ENCODE measurements at regions not wholly inside any gene's neighbourhood (a gene's known extent, or its start where the extent isn't known, plus 50 kb on each side); places are given as distances from the start of the nearest gene placed in this dataset.

GRCh38 chr2:55116966-55117365 is 66.7 kb upstream of the RTN4 start:
- CTCF ChIA-PET, result interaction anchor here (1.0 kb wide), 1 partner anchor 17 kb away, joined by 3 read pairs; no protein-coding TSS in a partner anchor
- Histone ChIP-seq H3K36me3 (ENCODE audit: control insufficient read depth, insufficient read depth, low read length) (no peaks in the 10 kb centered on the region), H3K27me3 (ENCODE audit: control insufficient read depth, insufficient read depth, low read length) (no peaks in the 10 kb centered on the region), H3K4me3 (ENCODE audit: low read depth, low read length) (no peak overlapping the region)
- POLR2A ChIA-PET, result no interaction called here
- no peak for TF ChIP-seq CTCF (IDR thresholded peaks at IDR 0.05; ENCODE audit: insufficient read depth, low read depth, low read length)
- DNase-seq (ENCODE audit: low read depth), result no peak

- CTCF ChIA-PET, result interaction anchor here (1.0 to 1.5 kb wide), 2 partner anchors 18 to 66 kb away, joined by 3 to 4 read pairs; partner anchors contain the start of gene RTN4
- TF ChIP-seq CTCF (IDR thresholded peaks at IDR 0.05; ENCODE audit: insufficient read depth, low read depth, low read length), result no peak
- POLR2A ChIA-PET, result no interaction called here
Measured at GRCh38 chr2:55116598-55116964, 66.3 kb upstream of the RTN4 start.

GRCh38 chr2:55115761-55116597 is 65.7 kb upstream of the RTN4 start:
- no peak for TF ChIP-seq CTCF (IDR thresholded peaks at IDR 0.05; ENCODE audit: insufficient read depth, low read depth, low read length)
- no peak overlapping the region for H3K4me3 ChIP-seq (ENCODE audit: low read depth, low read length)
- no peaks in the 10 kb centered on the region for H3K27me3 ChIP-seq (ENCODE audit: control insufficient read depth, insufficient read depth, low read length)
- no peaks in the 10 kb centered on the region for H3K36me3 ChIP-seq (ENCODE audit: control insufficient read depth, insufficient read depth, low read length)
- DNase-seq (ENCODE audit: low read depth), result no peak
- ChIA-PET CTCF (interaction anchor here (1.0 to 1.5 kb wide), 4 partner anchors 18 to 67 kb away, joined by 3 to 7 read pairs (median 4); partner anchors contain the start of gene RTN4), POLR2A (no interaction called here)

More at GRCh38 chr2:55116598-55116964, 66.3 kb upstream of the RTN4 start:
- Histone ChIP-seq H3K36me3 (ENCODE audit: control insufficient read depth, insufficient read depth, low read length) (no peaks in the 10 kb centered on the region), H3K27me3 (ENCODE audit: control insufficient read depth, insufficient read depth, low read length) (no peaks in the 10 kb centered on the region), H3K4me3 (ENCODE audit: low read depth, low read length) (no peak overlapping the region)
- DNase-seq (ENCODE audit: low read depth), result no peak

- DNase-seq (ENCODE audit: low read depth), result no peak
- Histone ChIP-seq H3K4me3 (ENCODE audit: low read depth, low read length) (no peak overlapping the region), H3K36me3 (ENCODE audit: control insufficient read depth, insufficient read depth, low read length) (no peaks in the 10 kb centered on the region), H3K27me3 (ENCODE audit: control insufficient read depth, insufficient read depth, low read length) (no peaks in the 10 kb centered on the region)
- POLR2A ChIA-PET, result no interaction called here
- CTCF ChIA-PET, result interaction anchor here (0.6 to 2.3 kb wide), 4 partner anchors 9 to 66 kb away, joined by 3 to 7 read pairs (median 6); no protein-coding TSS in a partner anchor
- no peak for TF ChIP-seq CTCF (IDR thresholded peaks at IDR 0.05; ENCODE audit: insufficient read depth, low read depth, low read length)
Measured at GRCh38 chr2:55114597-55114996, 64.3 kb upstream of the RTN4 start.

- DNase-seq (ENCODE audit: low read depth), result no peak
- Histone ChIP-seq H3K36me3 (ENCODE audit: control insufficient read depth, insufficient read depth, low read length) (no peaks in the 10 kb centered on the region), H3K4me3 (ENCODE audit: low read depth, low read length) (no peak overlapping the region), H3K27me3 (ENCODE audit: control insufficient read depth, insufficient read depth, low read length) (no peaks in the 10 kb centered on the region)
- TF ChIP-seq CTCF (IDR thresholded peaks at IDR 0.05; ENCODE audit: insufficient read depth, low read depth, low read length), result no peak
- ChIA-PET POLR2A (no interaction called here), CTCF (interaction anchor here (2.3 kb wide), 1 partner anchor 66 kb away, joined by 7 read pairs; no protein-coding TSS in a partner anchor)
Measured at GRCh38 chr2:55114082-55114481, 63.8 kb upstream of the RTN4 start.

Data from BJ (cell line).